ENCODE measurements at regions not wholly inside any gene's neighbourhood (a gene's known extent, or its start where the extent isn't known, plus 50 kb on each side); places are given as distances from the start of the nearest gene placed in this dataset.

DNA sequence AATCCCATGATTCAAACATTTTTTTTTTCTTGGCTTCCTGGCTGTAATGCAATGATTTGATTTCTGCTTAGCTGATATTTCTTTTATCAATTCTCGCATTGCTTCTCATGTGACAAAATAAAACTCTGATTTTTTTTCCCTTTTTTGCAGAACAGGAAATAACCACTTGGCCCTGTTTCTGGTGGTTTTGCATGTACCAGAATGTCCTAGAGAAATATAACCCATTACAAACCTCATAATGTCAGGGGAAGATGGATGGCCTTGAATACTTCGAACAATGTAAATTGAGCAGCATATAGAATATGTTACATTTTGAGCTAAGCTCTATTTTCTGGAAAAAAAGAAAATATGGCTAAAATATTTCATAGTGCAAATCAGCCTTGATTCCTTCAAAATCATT, 275.6 kb downstream of the RAP2B start:
- ChIA-PET CTCF (no interaction called here), POLR2A (ENCODE audit: low non-redundant PET) (no interaction called here)
- no peak for TF ChIP-seq EZH2 (IDR thresholded peaks at IDR 0.05; ENCODE audit: borderline replicate concordance, low read depth, low read length, poor library complexity, severe bottlenecking)
- TF ChIP-seq, protein P1, sequence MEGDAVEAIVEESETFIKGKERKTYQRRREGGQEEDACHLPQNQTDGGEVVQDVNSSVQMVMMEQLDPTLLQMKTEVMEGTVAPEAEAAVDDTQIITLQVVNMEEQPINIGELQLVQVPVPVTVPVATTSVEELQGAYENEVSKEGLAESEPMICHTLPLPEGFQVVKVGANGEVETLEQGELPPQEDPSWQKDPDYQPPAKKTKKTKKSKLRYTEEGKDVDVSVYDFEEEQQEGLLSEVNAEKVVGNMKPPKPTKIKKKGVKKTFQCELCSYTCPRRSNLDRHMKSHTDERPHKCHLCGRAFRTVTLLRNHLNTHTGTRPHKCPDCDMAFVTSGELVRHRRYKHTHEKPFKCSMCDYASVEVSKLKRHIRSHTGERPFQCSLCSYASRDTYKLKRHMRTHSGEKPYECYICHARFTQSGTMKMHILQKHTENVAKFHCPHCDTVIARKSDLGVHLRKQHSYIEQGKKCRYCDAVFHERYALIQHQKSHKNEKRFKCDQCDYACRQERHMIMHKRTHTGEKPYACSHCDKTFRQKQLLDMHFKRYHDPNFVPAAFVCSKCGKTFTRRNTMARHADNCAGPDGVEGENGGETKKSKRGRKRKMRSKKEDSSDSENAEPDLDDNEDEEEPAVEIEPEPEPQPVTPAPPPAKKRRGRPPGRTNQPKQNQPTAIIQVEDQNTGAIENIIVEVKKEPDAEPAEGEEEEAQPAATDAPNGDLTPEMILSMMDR (conservative IDR thresholded peaks at IDR 0.05; ENCODE audit: low read depth, low read length): no peak
- H3K27ac ChIP-seq (ENCODE audit: low read depth, low read length, poor library complexity, severe bottlenecking): no peak overlapping the region
- peaks cover 14% of the 10 kb centered on the region for H3K4me1 ChIP-seq (ENCODE audit: insufficient read depth, low read length, poor library complexity, severe bottlenecking)
- no peaks in the 10 kb centered on the region for H3K27me3 ChIP-seq (replicated peaks; ENCODE audit: insufficient read depth, low read depth, low read length, poor library complexity)
- DNase-seq (ENCODE audit: low spot score): peak; percentile 19
- no peaks in the 10 kb centered on the region for H3K36me3 ChIP-seq (ENCODE audit: insufficient read depth, low read length, poor library complexity, severe bottlenecking)
- H3K4me3 ChIP-seq (ENCODE audit: low read depth, low read length, poor library complexity, severe bottlenecking): no peak overlapping the region
- intact Hi-C loops (cut with micrococcal nuclease; ENCODE audit: unreplicated experiment): loop anchor here (10.0 kb wide), 1 partner anchor 273 kb away; the partner anchor contains the start of gene RAP2B
- H3K9me3 ChIP-seq (ENCODE audit: low read depth, low read length, poor library complexity, severe bottlenecking): no peaks in the 10 kb centered on the region
- no TSS peak for BruUV-seq (replicated peaks)

DNA sequence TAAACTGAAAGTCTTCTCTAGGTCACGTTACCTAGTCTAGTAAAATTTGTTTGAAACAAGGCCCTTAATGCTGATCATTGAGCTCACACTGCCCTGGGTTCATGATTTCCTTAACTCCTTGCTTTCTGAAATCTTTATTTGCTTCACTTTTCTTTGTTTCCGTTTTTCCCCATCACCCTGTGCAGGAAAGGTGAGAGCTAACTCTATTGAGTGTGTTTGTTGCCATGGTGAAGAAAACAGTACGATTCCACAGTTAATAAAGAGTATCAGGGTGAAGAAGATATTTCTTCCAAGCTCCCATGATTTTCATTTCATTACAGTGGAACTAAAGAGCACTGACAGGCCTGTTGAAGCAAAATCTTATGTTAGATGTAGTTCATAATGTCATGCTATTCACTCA, 276.2 kb downstream of the RAP2B start:
- no TSS peak for BruUV-seq (replicated peaks)
- no peak overlapping the region for H3K27ac ChIP-seq (ENCODE audit: low read depth, low read length, poor library complexity, severe bottlenecking)
- no peaks in the 10 kb centered on the region for H3K27me3 ChIP-seq (replicated peaks; ENCODE audit: insufficient read depth, low read depth, low read length, poor library complexity)
- no peak for DNase-seq (ENCODE audit: low spot score)
- ChIA-PET POLR2A (ENCODE audit: low non-redundant PET) (no interaction called here), CTCF (no interaction called here)
- intact Hi-C loops (cut with micrococcal nuclease; ENCODE audit: unreplicated experiment): loop anchor here (10.0 kb wide), 1 partner anchor 273 kb away; the partner anchor contains the start of gene RAP2B
- TF ChIP-seq, protein P1 (conservative IDR thresholded peaks at IDR 0.05; ENCODE audit: low read depth, low read length): no peak
- TF ChIP-seq EZH2 (IDR thresholded peaks at IDR 0.05; ENCODE audit: borderline replicate concordance, low read depth, low read length, poor library complexity, severe bottlenecking): no peak
- H3K4me3 ChIP-seq (ENCODE audit: low read depth, low read length, poor library complexity, severe bottlenecking): no peak overlapping the region
- no peaks in the 10 kb centered on the region for H3K9me3 ChIP-seq (ENCODE audit: low read depth, low read length, poor library complexity, severe bottlenecking)
- H3K36me3 ChIP-seq (ENCODE audit: insufficient read depth, low read length, poor library complexity, severe bottlenecking): no peaks in the 10 kb centered on the region
- H3K4me1 ChIP-seq (ENCODE audit: insufficient read depth, low read length, poor library complexity, severe bottlenecking): peaks cover 14% of the 10 kb centered on the region

DNA sequence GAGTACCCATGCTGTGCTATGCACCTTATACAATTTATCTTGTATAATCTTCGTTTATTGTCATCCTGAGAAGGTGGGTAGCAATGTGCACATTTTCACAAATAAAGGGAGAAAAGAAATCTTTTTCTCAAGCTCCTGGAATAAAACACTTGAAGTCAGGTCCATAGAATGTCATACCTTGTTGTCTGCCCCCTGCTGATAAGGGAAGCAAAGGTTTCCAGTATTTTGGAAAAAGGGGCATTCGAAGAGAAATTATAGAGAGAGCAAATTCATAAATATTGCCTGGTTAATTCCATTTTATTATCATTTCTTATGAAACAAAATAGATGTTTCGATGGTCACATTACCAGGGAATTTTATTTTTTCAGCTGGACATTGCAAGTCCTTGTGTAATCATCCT, 277.8 kb downstream of the RAP2B start:
- CTCF ChIA-PET: no interaction called here
- Histone ChIP-seq H3K36me3 (ENCODE audit: insufficient read depth, low read length, poor library complexity, severe bottlenecking) (no peaks in the 10 kb centered on the region), H3K27ac (ENCODE audit: low read depth, low read length, poor library complexity, severe bottlenecking) (no peak overlapping the region), H3K27me3 (replicated peaks; ENCODE audit: insufficient read depth, low read depth, low read length, poor library complexity) (no peaks in the 10 kb centered on the region), H3K4me3 (ENCODE audit: low read depth, low read length, poor library complexity, severe bottlenecking) (no peak overlapping the region), H3K4me1 (ENCODE audit: insufficient read depth, low read length, poor library complexity, severe bottlenecking) (peaks cover 14% of the 10 kb centered on the region), H3K9me3 (ENCODE audit: low read depth, low read length, poor library complexity, severe bottlenecking) (no peaks in the 10 kb centered on the region)
- no TSS peak for BruUV-seq (replicated peaks)
- no peak for TF ChIP-seq EZH2 (IDR thresholded peaks at IDR 0.05; ENCODE audit: borderline replicate concordance, low read depth, low read length, poor library complexity, severe bottlenecking)
- TF ChIP-seq, protein P1 (conservative IDR thresholded peaks at IDR 0.05; ENCODE audit: low read depth, low read length): no peak
- POLR2A ChIA-PET (ENCODE audit: low non-redundant PET): no interaction called here
- DNase-seq (ENCODE audit: low spot score): no peak
- intact Hi-C loops (cut with micrococcal nuclease; ENCODE audit: unreplicated experiment): loop anchor here (10.0 kb wide), 2 partner anchors 275 to 395 kb away; partner anchors contain the start of gene RAP2B
